ENCODE measurements at regions not wholly inside any gene's neighbourhood (a gene's known extent, or its start where the extent isn't known, plus 50 kb on each side); places are given as distances from the start of the nearest gene placed in this dataset.

DNA sequence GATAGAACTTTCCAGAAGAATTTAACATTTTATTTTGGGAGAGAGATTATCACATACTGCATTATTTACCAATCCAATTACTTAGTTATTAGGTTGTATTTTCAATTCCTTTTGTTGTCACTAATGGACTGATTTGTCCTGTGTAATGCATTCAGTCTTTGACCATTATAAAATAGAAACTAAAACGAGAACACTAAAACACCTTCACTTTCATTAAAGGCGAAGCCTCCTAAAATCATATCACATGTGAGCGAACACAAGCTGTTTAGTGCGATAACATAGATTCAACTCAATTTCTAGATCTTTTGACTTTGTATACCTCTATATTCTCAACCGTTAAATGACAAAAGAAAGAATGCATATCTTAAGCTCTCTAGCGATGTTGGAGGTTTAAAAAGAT is 253.4 kb downstream of the VGLL3 start:
- no peaks in the 10 kb centered on the region for H4K20me1 ChIP-seq (ENCODE audit: control insufficient read depth, insufficient read depth)
- in situ Hi-C loops (cut with MboI) (no loop called here), intact Hi-C loops (cut with micrococcal nuclease; ENCODE audit: unreplicated experiment) (no loop called here)
- H3K4me3 ChIP-seq = no peak overlapping the region
- BruUV-seq (replicated peaks) = no TSS peak
- RAD21 ChIA-PET (ENCODE audit: unreplicated experiment) = no interaction called here
- no peaks in the 10 kb centered on the region for H3K79me2 ChIP-seq (ENCODE audit: control insufficient read depth, insufficient read depth, low read length)
- H3K27me3 ChIP-seq (replicated peaks in 1 of 2; ENCODE audit: control insufficient read depth in 2 of 2, insufficient read depth in 2 of 2, low read length in 1 of 2) = no peaks in the 10 kb centered on the region
- no peak for DNase-seq (ENCODE audit: low read depth, low spot score)
- POLR2A ChIA-PET = no interaction called here
- no peaks in the 10 kb centered on the region for H3K4me1 ChIP-seq (ENCODE audit: control insufficient read depth, insufficient read depth, low read length)
- no peak overlapping the region for H2AFZ ChIP-seq (ENCODE audit: control insufficient read depth, low read depth, low read length)
- H3K9ac ChIP-seq (ENCODE audit: control insufficient read depth, insufficient read depth, low read length) = no peak overlapping the region
- CTCF ChIA-PET = no interaction called here
- H3K27ac ChIP-seq (ENCODE audit: control insufficient read depth, insufficient read depth) = no peak overlapping the region
- H3K9me3 ChIP-seq (replicated peaks; ENCODE audit: control insufficient read depth, insufficient read depth, low read length) = no peaks in the 10 kb centered on the region
- FAIRE-seq = no peak
- no peak overlapping the region for H3K4me2 ChIP-seq (ENCODE audit: control insufficient read depth, insufficient read depth)
- SMC1A ChIA-PET (ENCODE audit: uncharacterized antibody, unreplicated experiment) = interaction anchor here (0.8 kb wide), 1 partner anchor 8 kb away, joined by 3 read pairs; no protein-coding TSS in a partner anchor
- ATAC-seq = no peak
- WGBS (ENCODE audit: insufficient coverage, insufficient replicate concordance, low lambda C conversion rate, missing lambda C conversion rate) = 24% methylated on average over 6 of the region's 6 CpGs
- H3K36me3 ChIP-seq (ENCODE audit: control insufficient read depth in 2 of 2, insufficient read depth in 2 of 2, low read length in 1 of 2) = no peaks in the 10 kb centered on the region
- no peak for TF ChIP-seq SUZ12 (IDR thresholded peaks at IDR 0.05; ENCODE audit: unreplicated experiment)
- no peak for TF ChIP-seq DPF2 (IDR thresholded peaks at IDR 0.05)
- no peak for TF ChIP-seq EGR1 (IDR thresholded peaks at IDR 0.05; ENCODE audit: borderline replicate concordance in 1 of 2, low read depth in 2 of 2, low read length in 2 of 2)
- TF ChIP-seq CHD2 (IDR thresholded peaks at IDR 0.05; ENCODE audit: borderline replicate concordance, low read depth, low read length) = no peak
- TF ChIP-seq ZNF622 (IDR thresholded peaks at IDR 0.05) = no peak
- TF ChIP-seq POLR2AphosphoS5 (IDR thresholded peaks at IDR 0.05; ENCODE audit: low read length) = no peak
- TF ChIP-seq, protein P1, sequence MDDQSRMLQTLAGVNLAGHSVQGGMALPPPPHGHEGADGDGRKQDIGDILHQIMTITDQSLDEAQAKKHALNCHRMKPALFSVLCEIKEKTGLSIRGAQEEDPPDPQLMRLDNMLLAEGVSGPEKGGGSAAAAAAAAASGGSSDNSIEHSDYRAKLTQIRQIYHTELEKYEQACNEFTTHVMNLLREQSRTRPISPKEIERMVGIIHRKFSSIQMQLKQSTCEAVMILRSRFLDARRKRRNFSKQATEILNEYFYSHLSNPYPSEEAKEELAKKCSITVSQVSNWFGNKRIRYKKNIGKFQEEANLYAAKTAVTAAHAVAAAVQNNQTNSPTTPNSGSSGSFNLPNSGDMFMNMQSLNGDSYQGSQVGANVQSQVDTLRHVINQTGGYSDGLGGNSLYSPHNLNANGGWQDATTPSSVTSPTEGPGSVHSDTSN (IDR thresholded peaks at IDR 0.05; ENCODE audit: insufficient replicate concordance, low read depth, low read length) = no peak
- TF ChIP-seq, protein P2, sequence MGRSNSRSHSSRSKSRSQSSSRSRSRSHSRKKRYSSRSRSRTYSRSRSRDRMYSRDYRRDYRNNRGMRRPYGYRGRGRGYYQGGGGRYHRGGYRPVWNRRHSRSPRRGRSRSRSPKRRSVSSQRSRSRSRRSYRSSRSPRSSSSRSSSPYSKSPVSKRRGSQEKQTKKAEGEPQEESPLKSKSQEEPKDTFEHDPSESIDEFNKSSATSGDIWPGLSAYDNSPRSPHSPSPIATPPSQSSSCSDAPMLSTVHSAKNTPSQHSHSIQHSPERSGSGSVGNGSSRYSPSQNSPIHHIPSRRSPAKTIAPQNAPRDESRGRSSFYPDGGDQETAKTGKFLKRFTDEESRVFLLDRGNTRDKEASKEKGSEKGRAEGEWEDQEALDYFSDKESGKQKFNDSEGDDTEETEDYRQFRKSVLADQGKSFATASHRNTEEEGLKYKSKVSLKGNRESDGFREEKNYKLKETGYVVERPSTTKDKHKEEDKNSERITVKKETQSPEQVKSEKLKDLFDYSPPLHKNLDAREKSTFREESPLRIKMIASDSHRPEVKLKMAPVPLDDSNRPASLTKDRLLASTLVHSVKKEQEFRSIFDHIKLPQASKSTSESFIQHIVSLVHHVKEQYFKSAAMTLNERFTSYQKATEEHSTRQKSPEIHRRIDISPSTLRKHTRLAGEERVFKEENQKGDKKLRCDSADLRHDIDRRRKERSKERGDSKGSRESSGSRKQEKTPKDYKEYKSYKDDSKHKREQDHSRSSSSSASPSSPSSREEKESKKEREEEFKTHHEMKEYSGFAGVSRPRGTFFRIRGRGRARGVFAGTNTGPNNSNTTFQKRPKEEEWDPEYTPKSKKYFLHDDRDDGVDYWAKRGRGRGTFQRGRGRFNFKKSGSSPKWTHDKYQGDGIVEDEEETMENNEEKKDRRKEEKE (IDR thresholded peaks at IDR 0.05) = no peak
